T-helper 9 cell (primary cell): ENCODE measurements at regions not wholly inside any gene's neighbourhood (a gene's known extent, or its start where the extent isn't known, plus 50 kb on each side); places are given as distances from the start of the nearest gene placed in this dataset.
A peak's percentile ranks its signal among the peaks of the same experiment; 100 is the strongest.

Experiments
- DNase-seq: peaks from one replicate; pipeline ENCODE4 v3.0.0-alpha.2; 2020

DNA sequence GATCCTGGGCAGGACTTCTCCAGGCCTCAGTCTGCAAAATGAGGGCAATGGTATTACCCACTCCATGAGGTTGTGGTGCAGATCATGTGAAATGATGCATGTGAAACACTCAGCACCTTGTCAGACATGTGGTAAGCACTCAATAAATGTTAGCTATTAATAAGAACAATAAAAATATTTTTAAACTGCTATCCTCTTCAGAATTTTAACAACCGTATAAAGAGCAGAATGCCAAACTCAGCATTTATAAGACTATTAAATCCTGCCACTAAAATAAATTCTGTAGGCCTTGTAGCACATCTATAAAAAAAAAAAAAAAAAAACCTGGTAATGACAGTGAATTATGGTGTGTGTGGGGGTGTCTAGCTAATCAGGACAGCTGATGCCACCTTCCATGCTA, 213.9 kb upstream of the UMPS start:
- no peak for DNase-seq

DNA sequence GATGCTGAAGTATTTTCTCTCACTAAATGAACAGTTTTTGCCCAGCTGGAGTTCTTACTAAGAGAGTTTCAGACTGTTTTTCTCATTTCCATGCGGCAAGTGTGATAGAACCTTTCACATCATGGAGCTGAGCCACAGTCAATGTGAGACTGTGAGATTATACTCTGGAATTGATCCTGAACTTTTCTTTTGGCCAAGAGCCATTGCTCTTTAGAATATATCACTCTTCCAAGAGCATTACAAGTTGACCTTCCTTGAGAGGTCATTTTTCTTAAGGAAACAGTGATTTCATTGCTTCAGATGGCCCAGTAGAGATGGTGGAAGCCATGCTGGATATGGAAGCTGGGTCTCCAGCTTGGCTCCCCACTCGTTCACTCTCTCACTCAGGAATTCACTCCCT, 212.9 kb upstream of the UMPS start:
- DNase-seq = no peak

DNA sequence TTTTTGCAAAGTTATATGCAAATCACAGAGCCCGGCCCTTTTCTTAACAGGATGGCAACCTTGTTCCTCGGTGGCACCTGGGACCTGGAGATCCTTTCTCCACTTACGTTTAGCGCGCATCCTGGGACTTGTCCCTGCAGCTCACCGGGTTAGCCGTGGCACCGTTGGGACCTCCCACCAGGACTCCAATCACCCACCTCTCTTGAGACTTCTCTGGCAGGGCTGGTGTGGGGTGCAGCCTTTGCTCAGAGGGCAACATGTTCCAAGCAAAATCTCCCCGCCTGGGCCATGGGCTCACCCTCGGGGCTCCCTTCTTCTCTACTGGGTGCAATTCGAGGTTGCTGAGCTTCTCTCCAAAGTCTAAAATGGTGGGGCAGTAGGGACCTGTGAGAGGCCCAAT, 211.9 kb upstream of the UMPS start:
- DNase-seq = no peak

DNA sequence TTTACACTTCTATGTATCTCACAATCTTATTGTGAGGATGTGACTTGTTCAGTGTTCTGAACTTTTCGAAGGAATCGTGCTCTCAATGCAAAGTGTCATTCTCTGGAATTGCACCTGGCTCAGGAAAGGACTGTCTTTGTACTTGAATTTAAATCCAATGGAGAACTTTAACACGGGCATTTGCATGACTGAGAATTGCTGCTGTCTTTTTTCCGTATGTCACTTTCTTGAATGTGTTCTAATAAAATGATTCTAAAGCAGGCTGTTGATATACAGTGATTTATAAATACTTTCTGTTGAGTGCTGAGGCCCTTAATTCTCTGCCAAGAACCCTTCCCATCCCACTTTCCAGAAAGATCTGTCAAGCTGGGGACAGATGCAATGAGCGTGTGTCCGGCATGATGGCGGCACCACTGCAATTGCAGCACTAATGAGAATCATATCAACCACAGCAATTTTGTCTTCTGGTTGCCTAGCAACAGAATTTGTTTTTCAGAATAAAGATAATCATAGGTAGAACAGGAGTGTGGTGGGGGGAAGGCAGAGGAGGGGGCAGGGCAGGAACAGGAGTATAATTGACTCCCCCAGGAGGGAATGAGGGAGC, 210.6 kb upstream of the UMPS start:
- DNase-seq = no peak

DNA sequence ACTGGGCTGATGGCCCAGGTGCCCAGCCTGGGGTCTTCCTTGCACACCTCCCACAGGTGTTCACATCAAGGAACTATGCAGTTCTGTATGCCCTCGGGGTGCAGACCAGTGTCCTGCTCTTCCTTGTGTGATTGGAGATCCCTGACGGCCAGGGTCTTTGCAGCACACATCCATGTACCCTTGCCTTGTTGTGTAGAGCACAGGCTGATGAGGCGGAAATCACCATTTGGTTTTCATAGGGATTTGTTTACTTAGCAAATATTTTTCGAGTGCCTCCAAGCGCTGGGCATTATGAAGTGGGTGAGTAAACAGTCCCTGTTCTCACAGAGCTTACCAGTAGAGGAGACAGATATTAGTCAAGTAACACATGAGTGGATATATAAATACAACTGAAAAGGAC, 209.3 kb upstream of the UMPS start:
- no peak for DNase-seq

DNA sequence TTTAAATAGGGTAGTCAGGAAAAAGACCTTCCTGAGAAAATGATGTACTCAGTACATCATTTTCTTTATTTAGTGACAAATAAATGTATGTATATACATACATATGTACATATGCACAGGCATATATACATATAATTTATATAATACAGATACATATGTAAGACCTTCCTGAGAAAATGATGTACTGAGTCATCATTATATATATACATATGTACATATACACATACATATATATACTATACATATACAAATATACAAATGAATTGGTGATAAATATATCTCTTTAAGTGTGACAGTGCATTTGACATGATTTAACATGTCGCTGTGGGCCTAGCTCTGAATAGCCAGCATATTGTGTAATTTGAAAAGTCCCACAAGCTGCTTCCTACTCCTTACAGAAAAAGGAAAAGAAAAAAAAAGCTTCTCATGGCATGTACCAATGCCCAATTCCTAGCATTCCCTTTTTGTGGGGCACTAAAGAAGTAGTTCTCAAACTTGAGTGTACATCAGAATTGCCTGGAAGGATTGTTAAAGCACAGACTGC, 208.1 kb upstream of the UMPS start:
- DNase-seq = no peak

DNA sequence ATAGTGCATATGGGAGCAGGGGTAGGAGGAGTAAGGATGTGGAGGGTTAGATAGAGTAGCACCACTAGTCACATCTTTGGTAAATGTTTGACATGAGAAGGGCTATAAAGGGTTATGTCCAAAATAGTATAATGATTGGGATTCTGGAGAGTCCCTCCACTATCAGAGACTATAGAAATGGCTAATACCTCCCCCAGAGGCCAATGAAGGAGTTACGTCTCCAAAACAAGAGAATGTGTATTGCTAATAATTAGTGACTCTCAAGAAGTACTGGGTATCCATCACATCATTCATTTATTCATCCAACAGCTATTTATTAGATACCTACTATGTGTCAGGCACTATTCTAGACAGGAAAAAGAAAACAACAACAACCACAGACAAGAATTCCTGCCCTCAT, 203.7 kb upstream of the UMPS start:
- no peak for DNase-seq

DNA sequence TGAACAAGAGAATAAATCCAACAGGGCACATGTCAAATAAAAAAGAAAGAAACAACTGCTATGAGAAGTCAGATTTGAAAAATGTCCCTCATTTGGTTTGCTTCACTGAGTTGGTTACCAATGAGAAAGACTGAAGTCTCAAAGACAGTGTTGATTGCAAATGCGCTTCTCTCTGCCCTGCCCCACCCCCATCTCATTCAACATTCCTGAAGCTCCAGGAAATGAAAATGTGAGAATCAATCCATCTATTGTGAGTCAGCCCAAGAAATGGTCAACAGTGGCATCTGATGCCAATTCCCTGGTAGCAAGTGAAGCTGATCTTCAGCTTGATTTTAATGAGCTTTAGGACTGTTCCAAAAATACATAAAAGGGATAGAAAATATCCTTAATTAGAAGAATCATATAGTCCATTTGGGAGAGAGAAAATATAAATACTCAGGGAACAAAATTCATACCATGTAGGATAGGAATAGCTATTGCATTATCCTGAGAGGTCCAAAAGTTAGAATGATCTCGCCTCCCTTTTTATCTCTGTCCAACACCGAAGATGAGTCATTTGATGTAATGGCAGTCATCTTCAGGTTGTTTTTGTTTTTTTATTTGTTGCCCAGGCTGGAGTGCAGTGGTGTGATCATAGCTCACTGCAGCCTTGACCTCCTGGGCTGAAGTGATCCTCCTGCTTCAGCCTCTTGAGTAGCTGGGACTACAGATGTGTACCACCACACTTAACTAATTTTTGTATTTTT, 200.3 kb upstream of the UMPS start:
- no peak for DNase-seq

DNA sequence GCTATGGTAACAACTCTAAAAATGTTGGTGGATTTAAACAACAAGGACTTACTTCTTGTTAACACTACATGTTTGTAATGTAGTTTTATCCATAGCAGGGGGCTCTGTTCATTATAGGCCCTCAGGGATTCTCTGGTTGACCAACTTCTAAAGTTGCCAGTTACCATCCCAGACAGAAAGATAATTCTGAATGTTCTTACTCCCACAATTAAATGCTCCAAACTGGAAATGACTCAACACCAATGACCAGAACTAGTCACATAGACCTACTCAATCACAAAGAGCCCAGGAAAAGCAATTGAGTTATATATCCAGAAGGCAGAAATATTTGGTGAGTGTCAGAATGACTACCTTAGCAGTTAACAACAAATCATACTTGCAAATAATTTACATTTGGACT, 199.3 kb upstream of the UMPS start:
- DNase-seq = no peak

DNA sequence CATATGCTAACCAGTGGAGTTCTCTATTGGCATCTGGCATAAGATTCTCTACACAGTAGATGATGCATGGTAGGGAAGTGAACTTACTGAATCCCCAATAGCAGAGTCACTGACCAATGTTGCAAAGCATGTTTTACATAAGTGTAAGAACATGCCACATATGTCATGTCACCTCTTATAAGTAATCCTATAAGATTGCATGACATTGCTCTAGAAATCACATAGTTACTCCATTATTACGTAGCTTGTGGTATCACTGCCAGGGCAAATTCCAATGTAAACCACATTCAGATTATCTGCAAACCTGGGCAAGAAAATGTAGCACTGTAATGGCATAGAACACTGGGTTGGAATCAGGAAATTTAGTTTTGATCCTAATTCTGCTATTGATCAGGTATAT, 198.2 kb upstream of the UMPS start:
- no peak for DNase-seq

DNA sequence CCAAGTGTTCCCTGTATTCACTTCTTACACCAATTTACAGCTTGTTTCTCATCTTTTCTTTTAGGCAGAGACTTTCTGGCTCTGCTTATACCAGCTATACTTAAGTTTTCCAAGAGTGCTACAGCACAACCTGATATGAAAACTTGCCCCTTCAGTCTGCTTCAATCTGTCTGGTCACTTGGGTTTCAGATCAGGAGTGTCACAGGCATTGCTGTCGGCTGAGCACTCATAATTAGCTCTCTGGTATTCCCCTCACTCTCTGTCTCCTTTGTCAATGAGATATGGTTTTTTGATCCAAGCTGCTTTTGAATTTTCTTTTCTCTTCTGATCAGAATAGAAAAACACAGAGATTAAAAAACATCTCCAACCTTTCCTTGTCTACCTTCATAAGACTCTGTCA, 194.9 kb upstream of the UMPS start:
- no peak for DNase-seq

DNA sequence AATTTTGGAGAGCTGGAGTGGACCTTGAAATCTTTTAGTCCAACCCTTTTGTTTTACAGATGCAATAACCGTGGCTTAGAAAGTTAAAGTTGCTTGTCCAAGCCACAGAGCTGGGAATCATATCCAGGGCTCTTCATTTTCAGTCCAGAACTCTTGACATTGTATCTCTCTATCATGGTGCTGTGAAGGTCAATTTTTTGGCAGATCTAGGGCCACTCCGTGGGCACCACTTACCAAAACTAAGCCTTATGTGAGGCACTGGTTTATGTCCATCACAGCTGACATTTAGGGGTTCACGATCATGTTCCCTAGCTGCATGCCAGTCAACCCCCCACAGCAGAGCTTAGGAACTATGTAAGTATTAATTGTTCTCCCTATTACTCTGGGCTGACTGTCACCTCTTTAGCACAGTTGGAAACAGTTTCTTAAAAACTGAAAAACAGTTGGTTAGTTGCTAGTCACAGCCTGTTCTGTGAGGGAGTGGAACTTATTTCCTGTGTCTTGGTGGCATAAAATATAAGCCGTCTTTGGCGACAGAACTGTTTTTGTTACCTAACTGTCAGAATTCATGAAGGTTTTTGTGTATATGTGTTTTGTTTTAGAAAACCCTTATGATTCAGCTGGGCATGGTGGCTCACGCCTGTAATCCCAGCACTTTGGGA, 189.6 kb upstream of the UMPS start:
- DNase-seq = no peak

DNA sequence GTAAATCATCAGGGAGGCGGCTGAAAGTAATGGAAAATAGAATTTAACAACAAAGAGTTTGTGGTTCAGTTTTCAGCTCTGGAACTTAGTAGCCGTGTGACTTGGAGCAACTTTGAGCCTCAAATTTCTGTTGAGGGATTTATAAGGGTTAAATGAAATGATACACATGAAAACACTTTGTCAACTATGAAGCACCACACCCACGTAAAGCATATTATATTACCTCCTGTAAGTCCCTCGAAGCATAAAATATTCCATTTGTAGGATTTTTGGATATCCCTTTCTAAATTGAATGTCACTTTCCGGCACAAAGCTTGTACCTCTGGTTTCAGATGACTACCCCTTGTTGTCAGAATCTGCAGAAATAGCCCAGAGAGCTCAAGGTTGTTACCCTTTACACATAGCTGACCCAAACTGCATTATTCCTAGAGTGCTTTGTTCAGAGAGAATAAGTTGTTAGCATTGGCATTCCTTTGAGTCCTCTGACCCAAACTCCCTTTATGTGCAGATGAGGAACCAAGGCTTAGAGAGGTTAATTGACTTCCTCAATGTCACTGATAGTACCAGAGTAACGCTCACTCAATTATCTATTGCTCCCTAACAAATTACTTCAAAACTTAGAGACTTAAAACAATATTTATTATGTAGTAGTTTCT, 187.9 kb upstream of the UMPS start:
- DNase-seq = no peak

DNA sequence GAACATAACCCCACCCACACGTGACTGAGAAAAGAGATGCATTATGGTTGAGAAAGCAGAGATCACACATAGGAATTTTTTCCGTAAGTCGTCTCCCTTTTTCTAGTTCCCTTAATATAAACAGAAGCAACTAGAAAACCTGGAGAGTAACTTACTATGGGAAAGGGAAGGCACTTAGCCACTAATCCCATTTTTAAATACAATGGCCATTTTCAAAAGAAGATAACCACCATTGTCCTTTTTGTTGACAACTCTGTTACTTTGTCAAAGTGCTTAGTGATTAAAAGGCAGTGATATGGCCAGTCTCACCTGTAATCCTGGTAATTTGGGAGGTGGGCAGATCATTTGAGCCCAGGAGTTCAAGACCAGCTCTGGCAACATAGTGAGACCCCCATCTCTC, 184.4 kb upstream of the UMPS start:
- DNase-seq = no peak

DNA sequence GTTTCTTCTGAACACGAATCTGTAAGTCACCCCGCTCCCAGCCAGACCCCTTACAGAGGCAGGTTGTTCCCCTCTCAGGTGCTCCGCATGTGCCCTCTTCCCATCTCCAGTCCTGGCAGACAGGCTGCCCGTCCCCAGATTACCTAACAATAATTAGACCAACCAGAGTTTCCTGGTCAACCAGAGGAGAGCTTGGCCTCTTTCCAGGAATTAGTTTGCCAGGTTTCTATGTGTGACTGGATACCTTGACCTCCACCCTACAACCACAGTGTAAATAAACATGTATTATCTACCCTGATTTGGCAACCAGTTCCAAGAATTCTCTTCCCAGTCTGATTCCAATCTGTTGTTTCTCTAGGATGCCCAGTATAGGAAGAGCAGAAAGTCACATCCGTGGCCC, 178.0 kb upstream of the UMPS start:
- no peak for DNase-seq

DNA sequence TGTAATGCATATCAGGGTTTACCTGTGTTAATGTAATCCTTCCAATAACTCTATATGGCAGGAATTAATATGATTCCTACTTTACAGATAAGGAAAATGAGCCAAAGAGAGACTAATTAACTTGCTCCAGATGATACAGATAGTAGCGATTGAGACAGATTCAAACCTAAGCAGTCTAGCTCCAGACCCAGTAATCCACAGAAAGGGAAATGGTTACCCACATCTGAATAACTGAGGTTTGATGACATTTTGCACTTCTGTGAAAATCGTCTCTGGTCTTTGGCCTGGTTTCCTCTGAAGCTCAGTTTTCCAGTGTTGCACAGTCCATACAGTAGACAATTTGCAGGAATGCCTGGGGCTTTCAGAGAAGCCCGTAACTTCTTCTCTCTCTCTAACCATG, 177.1 kb upstream of the UMPS start:
- no peak for DNase-seq

DNA sequence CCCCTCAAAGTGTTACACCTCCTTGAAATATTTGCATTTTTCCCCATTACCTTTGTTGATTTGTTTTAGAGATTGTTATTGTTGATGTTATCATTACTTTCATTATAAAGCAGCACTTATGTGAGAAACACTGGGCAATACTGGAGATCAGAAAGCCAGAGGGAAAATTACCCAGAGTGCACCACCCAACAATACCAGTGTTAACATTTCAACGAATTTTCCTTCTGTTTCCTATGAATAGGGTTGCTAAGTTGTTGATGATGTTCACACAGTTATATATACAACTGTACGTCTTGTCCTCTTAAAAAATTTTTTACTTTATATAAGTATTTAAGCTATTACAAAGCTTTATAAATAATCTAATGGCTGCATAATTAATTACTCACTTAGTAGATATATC, 173.6 kb upstream of the UMPS start:
- no peak for DNase-seq

DNA sequence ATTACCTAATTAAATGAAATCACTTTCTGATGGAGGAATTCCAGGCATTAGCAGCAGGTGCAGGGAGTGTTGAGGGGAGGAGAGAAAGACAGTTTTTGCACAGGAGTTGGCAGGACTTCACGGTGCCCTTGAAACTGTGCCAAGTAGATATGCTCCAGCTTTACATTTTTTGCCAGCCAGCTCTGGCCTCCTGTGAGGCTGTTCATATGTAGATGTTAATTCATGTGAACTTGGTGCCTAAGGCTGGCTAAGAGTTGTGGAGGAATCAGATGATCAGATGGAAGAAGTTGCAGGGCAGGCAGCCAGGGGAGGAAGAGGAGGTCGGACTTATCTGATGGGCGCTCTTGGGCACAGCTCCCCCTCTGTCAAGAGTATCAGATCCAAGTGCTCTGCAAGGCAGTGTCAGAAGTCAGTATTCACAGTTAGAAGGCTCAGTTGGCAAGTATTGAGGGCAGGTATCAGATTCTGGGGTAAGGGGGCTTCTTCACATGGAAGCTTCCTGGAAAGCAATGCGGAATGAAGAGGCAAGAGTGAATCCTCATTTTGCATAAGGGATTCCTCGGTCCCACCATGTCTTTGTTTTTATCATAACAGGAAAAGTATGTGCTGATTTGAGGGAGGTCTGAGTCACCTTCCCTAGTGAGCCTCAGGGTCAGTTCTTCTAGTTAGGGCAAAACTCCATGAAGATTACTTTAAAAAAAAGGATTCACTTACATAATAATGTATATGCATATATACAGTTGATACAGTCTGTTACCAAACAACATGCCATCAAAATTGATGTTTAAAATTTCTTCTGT, 172.6 kb upstream of the UMPS start:
- no peak for DNase-seq

DNA sequence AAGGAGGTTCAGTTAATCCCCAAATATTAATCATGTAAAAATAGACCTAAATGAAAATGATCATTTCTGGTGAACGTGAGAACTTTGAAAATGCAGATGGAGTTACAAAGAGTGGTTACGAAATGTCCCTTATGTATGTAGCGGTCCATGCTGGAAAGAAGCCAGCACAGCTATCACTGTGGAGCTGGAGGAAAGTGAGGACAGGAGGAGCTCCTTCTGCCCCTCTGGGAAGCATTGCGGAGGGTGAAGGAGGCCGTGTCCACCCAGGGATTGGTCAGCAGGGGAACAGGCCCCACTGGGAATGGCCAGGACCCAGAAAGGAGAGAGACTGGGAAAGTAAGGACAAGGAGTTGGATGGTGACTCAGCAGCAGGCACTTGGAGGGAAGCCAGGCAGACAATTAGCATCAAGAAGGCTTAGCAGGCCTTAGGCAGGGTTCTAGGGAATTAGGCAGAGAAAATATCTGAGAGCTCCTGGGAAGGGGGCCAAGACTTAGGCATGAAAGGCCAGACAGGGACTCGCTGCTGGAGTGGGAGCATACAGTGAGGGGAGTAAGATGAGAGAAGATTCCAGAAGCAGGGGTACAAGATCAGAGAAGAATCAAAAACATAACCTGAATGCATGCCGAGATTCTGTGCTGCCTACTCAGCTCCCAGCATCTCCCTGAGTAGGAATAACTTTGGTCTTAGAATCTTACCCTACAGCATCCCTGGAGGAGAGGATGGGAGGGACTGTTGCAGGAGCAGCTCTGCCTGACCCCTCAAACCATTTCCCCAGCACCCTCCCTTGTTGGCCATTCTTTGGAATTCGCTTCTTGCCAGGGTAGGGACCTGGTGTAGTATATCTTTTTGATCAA, 171.0 kb upstream of the UMPS start:
- DNase-seq = no peak

DNA sequence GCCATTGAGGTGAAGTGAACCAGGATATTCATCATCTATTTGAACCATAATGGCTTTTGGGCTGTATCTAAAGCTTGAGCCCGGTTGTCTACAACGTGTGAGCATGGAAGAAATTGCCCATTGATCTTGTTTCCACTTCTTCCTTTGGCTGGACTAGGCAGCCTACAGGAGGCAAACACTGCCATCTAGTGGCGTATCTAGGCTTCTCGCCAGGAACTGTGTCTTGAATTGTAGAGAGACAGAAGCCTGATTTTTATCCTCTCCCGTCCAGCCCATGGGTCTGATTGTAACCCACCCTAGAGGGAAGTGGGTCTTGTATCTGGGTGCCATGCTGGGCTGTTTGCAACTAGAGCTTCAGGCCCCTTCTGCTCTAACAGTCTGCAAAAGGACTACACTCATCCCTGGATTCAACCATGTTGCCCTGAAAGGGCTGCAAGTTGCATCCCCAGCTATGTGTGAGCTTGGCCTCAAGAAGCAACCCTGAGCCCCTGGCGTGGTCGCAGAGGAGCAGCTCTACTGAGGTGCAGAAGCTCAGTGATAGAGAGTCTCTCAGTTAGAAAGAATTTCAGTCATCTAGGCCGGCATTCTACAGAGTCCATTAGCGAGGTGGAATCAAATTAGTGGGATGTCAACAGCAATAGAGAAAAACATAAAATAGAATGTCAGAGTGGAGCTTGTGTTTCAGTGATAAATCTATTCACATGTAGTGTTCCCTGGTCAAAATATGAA, 170.2 kb upstream of the UMPS start:
- DNase-seq = peak; percentile 28

DNA sequence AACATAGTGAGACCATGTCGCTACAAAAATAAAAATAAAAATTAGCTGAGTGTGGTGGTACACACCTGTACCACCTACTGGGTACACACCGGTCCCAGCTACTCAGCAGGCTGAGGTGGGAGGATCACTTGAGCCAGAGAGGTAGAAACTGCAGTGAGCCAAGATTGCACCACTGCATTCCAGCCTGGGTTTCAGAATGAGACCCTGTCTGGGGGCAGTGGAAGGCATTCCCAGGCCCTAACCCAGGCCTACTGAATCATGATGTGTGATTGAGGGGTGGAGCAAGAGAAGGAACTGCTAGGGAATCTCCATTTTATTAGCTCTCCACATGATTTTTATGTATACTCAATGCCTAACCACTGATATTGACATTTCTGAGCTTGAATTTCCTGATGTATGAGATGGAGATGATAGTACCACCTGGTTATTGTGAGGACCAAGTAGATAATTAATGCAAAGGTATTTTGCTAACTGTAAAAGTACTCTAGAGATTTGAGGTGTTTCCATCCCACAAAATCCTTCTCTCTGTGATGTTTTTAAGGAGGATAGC, 169.5 kb upstream of the UMPS start:
- no peak for DNase-seq
